Stimulated activated CD4-positive, alpha-beta T cell treated with anti-CD3 and anti-CD28 coated beads, Interleukin-4, amount 100 ng/mL, for 4 hours (primary cell): ENCODE measurements at regions not wholly inside any gene's neighbourhood (a gene's known extent, or its start where the extent isn't known, plus 50 kb on each side); places are given as distances from the start of the nearest gene placed in this dataset.
"Not testable (repeated sequence)": the region's sequence is repeated elsewhere in the genome, so short reads cannot be mapped to it uniquely, and the experiment has no call there.

Experiments
- DNase-seq, 2 experiments: peaks; one replicate each; pipeline ENCODE4 v3.0.0-alpha.2; 2020

DNA sequence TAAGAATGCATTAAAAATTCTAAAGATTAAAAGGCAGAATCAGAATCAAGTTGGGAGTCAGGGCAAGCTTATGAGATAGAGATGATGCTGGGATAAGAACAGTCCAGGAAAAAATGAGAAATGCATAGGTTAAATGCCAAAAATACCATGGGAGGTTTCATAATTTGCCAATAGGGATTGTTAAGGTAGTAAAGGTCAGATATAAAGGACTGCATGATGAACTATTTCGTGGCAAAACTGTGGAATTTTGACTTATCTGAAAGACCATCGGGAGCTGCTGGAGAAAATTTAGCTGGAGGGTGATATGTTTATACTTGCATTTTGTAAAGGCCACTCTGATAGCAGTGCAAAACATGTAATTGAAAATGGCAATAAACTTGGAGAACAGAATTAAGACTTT lies 1872.8 kb upstream of the ACO1 start:
- DNase-seq = no peak

DNA sequence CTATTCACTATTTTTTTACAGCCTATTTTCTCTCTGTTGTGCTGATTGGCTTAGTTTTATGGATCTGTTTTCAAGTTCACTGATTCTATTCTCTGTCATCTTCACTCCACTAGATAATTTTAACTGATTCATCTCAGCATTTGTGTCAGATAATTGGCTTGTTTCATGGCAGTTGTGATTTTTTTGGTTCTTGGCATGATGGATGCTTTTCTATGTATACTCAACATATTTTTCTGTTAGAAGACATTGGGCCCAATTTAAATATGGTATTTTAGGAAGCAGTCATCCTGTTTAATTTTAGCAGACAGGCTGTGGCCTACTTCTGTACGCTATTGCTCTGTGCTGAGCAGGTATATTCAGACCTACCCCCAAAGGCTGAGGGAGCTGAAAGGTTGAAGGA lies 1865.3 kb upstream of the ACO1 start:
- DNase-seq = no peak

- DNase-seq = no peak
Observed at GRCh38 chr9:30519756-30520155, 1864.7 kb upstream of the ACO1 start.

DNA sequence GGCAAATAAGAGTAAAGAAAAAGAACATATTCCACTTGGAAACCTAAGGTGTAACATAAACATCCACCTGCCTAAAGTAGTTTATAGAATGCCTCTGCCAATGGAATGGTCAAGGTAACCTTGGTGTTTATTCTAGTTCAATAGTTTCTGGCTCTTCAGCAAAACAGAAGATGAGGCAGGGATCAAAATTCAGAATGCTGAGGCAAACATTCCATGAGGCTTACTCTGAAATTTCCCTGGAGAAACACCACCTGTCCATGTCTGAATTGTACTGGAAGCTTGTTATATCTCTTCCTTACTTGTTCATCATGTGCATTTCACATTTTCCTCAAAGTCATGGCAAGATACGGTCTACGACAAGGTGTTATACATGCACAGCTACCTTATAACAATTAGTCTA lies 1862.4 kb upstream of the ACO1 start:
- DNase-seq = no peak

DNA sequence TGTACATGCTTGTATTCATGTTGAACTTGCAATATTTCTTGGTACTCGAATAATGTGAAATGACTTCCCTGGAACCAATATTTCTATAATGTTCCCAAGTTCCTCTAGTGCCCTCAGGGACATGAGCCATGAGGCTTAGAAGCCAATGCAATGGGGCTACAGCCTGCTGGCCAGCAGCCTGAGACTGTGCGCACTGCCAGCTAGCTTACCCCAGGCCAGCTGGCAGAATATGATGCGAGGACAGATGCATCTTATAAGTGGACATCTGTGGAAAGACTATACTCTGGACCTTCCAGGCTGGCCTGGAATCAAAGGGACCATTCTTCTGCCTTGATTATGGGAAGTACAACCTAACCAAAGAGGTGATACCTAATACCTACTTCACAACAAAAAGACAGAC lies 1862.0 kb upstream of the ACO1 start:
- DNase-seq = no peak

- no peak for DNase-seq
Observed at GRCh38 chr9:30524311-30524710, 1860.1 kb upstream of the ACO1 start.

DNA sequence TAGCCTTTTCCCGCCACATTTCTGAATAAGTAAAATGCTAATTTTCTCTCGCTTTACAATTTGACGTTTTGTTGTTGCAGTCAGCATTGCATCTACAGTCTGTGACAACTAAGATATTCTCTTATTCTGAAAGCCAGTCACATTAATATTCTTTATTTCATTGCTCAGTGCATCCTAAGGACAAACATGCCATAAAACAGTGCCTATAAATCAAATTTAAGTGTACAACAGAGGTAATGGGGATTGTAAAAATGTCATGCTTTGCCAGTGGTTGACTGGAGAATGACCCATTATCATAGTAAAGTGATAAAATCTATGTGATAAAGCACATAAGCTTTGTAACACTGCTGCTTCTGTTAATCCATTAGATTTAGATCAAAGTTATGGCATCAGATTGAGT lies 1850.0 kb upstream of the ACO1 start:
- no peak for DNase-seq

GRCh38 chr9:30534896-30535295 lies 1849.5 kb upstream of the ACO1 start:
- no peak for DNase-seq

GRCh38 chr9:30536494-30536893 lies 1847.9 kb upstream of the ACO1 start:
- no peak for DNase-seq

GRCh38 chr9:30539696-30540095 lies 1844.7 kb upstream of the ACO1 start:
- not testable (repeated sequence) for DNase-seq

GRCh38 chr9:30574355-30575151 lies 1809.9 kb upstream of the ACO1 start:
- DNase-seq = no peak

DNA sequence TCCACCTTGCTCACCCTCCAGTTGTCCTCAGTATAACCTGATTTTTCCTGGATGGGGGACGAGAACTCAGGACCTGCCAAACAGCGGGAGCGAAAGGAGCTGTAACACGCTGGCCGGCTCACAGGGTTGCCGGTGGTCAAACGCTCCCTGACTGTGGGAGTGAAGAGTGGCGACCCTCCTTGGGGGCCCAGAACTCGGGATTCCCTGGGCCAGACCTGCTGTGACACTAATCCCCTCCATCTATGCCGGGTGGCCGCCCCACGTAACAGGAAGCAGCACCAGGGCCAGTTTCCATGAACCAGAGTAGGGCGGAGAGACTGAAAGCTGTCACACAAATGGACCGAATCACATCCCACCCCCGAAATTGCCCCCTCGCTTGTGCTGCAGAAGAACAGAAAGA lies 1809.2 kb upstream of the ACO1 start:
- DNase-seq = no peak

- DNase-seq = no peak
Observed at GRCh38 chr9:30575691-30576090, 1808.8 kb upstream of the ACO1 start.

DNA sequence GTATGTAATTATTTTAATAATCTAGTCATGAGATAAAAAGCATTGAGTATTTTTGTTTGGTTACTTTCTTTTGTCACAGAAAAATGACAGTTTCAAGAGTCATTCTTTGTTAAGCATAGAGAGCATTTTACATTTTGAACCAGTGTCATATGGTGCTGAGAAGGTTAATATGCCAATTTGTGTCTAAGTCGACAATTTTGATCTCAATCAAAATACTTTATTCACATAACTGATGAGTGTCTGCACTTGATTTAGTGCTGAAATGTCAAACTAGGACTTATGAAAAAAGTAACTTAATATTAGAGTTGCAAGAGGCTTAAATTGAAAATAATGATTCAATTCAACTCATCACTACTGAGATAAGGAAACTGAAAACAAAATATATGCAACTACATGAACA lies 1804.6 kb upstream of the ACO1 start:
- DNase-seq = no peak

GRCh38 chr9:30582240-30582639 lies 1802.2 kb upstream of the ACO1 start:
- DNase-seq = no peak

DNA sequence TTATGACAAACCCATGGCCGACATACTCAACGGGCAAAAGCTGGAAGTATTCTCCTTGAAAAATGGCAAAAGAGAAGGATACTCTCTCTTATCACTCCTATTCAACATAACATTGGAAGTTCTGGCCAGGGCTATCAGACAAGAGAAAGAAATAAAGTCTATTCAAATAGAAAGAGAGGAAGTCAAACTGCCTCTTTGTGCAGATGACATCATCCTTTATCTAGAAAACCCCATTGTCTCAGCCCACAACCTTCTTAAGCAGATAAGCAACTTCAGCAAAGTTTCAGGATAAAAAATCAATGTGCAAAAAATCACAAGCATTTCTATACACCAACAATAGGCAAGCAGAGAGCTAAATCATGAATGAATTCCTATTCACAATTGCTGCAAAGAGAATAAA lies 1799.9 kb upstream of the ACO1 start:
- no peak for DNase-seq

DNA sequence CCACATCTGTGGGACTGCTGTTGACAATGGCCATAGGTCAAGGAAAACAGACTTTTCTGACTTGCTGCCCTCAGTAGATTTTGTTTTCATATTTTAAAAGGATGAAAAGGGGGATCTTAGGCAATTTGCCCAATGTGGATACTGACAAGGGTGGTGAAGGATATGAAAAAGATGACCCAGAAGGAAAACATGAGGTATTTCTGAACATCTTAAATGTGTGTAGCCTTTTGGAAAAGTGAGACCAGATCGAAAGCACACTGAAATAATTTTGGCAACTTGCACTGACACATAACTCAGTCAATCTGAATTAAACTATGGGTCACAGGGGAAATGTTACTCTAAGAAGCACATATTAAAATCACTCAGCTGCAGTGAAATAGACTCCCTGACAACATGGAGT lies 1793.0 kb upstream of the ACO1 start:
- DNase-seq = no peak

- DNase-seq = no peak
Observed at GRCh38 chr9:30597608-30598007, 1786.8 kb upstream of the ACO1 start.

- no peak for DNase-seq
Observed at GRCh38 chr9:30605936-30606335, 1778.5 kb upstream of the ACO1 start.

- DNase-seq = no peak
Observed at GRCh38 chr9:30609713-30610112, 1774.7 kb upstream of the ACO1 start.

DNA sequence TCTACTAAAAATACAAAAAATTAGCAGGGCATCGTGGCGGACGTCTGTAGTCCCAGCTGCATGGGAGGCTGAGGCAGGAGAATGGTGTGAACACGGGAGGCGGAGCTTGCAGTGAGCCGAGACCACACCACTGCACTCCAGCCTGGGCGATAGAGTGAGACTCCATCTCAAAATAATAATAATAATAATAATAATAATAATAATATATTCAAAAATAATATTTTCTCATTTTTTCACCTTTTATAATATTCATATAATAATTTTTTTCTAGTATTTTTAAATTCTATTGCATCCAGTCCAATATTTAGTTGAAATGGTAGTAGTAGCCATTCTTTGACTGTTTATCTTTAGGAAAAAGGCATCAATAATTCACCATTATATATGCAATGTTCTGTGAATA lies 1767.7 kb upstream of the ACO1 start:
- not testable (repeated sequence) for DNase-seq

- no peak for DNase-seq
Observed at GRCh38 chr9:30622561-30622960, 1761.9 kb upstream of the ACO1 start.

DNA sequence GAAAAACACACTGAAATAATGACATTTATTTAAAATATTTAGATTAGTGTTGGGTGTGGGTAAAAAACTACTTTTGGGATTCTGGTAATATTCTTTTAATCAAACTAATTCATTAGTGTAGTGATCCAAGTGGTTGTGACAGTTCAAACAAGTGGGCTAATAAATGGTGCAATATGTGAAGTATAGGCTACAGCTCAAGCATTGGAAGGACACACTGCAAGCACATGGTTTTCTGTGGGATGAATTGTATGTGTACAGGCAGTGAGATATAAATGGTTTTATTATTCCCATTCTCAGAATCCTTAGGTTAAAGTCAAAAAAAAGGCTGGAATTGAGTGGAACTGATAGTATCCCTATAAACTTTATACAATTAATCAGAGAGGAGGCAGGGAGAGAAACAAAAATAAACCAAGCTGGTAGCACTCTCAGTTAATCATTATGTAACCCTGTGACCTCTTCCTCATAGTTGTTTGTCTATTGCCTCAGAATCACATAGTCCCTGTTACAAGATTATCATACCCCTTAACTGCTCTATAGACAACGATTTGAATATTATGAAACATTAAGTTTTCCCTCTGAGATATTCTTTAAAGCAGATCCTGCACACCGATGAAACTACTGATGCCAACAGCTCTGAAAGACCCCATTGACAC lies 1755.4 kb upstream of the ACO1 start:
- DNase-seq = no peak

DNA sequence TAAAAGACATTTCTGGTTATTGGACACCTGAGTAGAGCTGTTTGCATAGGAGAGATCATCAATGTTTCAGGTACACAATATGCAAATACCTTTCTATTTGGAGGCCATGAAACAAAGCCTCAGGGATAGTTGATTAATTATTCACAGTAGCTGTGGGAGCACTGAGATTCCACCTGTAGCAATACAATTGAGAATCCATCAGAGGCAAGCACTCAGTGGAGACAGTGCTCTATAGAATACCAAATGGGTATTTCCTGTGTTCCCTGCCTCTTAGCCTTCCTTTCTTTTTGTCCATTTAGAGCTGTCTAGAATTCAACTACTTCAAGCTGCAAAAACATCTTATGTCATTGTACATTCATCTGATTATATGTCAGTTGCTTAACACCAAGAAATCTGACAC lies 1754.0 kb upstream of the ACO1 start:
- no peak for DNase-seq

- DNase-seq = not testable (repeated sequence)
Observed at GRCh38 chr9:30646639-30647038, 1737.8 kb upstream of the ACO1 start.
